H9 (cell line): ENCODE measurements at regions not wholly inside any gene's neighbourhood (a gene's known extent, or its start where the extent isn't known, plus 50 kb on each side); places are given as distances from the start of the nearest gene placed in this dataset.

ENCODE experiments used
- DNase-seq: peaks from one replicate; pipeline ENCODE4 v3.0.0-alpha.2; 2017
- H2AFZ ChIP-seq: one replicate; pipeline ENCODE4 v1.6.1; 2013; ENCODE audit warnings: mild to moderate bottlenecking, low read length, control low read depth, moderate library complexity
- H2AK5ac ChIP-seq: 2 replicates; pipeline ENCODE4 v1.6.1; 2013; ENCODE audit warnings: low read length, control low read depth, mixed read lengths; ENCODE audit not compliant: insufficient read length
- H2BK120ac ChIP-seq: one replicate; pipeline ENCODE4 v1.6.1; 2013; ENCODE audit warnings: low read depth, mild to moderate bottlenecking, low read length, control low read depth, inconsistent platforms; ENCODE audit not compliant: poor library complexity, severe bottlenecking
- H2BK12ac ChIP-seq: 2 replicates; pipeline ENCODE4 v1.6.1; 2013; ENCODE audit warnings: low read length, control low read depth, mixed read lengths, low read depth; ENCODE audit not compliant: insufficient read length
- H2BK15ac ChIP-seq: 2 replicates; pipeline ENCODE4 v1.6.1; 2013; ENCODE audit warnings: low read depth, low read length, control low read depth
- H2BK20ac ChIP-seq: one replicate; pipeline ENCODE4 v1.6.1; 2013; ENCODE audit warnings: low read depth, mild to moderate bottlenecking, low read length, control low read depth, inconsistent platforms; ENCODE audit not compliant: poor library complexity, severe bottlenecking
- H2BK5ac ChIP-seq: 2 replicates; pipeline ENCODE4 v1.6.1; 2013; ENCODE audit warnings: low read length, control low read depth, mixed read lengths; ENCODE audit not compliant: insufficient read length
- H3K14ac ChIP-seq: 2 replicates; pipeline ENCODE4 v1.6.1; 2013; ENCODE audit warnings: low read length, control low read depth; ENCODE audit not compliant: insufficient read depth
- H3K18ac ChIP-seq: 2 replicates; pipeline ENCODE4 v1.6.1; 2013; ENCODE audit warnings: low read depth, mild to moderate bottlenecking, mixed read lengths, low read length, control low read depth; ENCODE audit not compliant: insufficient read length
- H3K23ac ChIP-seq: 2 replicates; pipeline ENCODE4 v1.6.1; 2013; ENCODE audit warnings: low read length, control low read depth, mixed read lengths, low read depth; ENCODE audit not compliant: insufficient read length
- H3K23me2 ChIP-seq: 2 replicates; pipeline ENCODE4 v1.6.1; 2013; ENCODE audit warnings: low read depth, mild to moderate bottlenecking, mixed read lengths, low read length, control low read depth; ENCODE audit not compliant: insufficient read length, poor library complexity, severe bottlenecking
- H3K27ac ChIP-seq: 2 replicates; pipeline ENCODE4 v1.5.1; 2013; ENCODE audit warnings: low read length, control low read depth, mixed read lengths, low read depth; ENCODE audit not compliant: insufficient read length
- H3K27me3 ChIP-seq: 2 replicates; pipeline ENCODE4 v1.6.1; 2013; ENCODE audit warnings: low read length, control low read depth, inconsistent platforms; ENCODE audit not compliant: insufficient read depth
- H3K4ac ChIP-seq: 2 replicates; pipeline ENCODE4 v1.6.1; 2013; ENCODE audit warnings: low read depth, mild to moderate bottlenecking, control low read depth, inconsistent platforms, low read length, moderate library complexity
- H3K4me1 ChIP-seq: 2 replicates; pipeline ENCODE4 v1.6.1; 2013; ENCODE audit warnings: low read length, control low read depth, inconsistent platforms; ENCODE audit not compliant: insufficient read depth
- H3K4me2 ChIP-seq: 2 replicates; pipeline ENCODE4 v1.6.1; 2013; ENCODE audit warnings: low read length, control low read depth, mixed read lengths; ENCODE audit not compliant: insufficient read length, insufficient read depth
- H3K56ac ChIP-seq: 2 replicates; pipeline ENCODE4 v1.6.1; 2013; ENCODE audit warnings: low read depth, mild to moderate bottlenecking, mixed read lengths, low read length, control low read depth; ENCODE audit not compliant: insufficient read length
- H3K79me1 ChIP-seq: 2 replicates; pipeline ENCODE4 v1.6.1; 2013; ENCODE audit warnings: low read depth, mild to moderate bottlenecking, moderate library complexity, low read length, control low read depth, inconsistent platforms; ENCODE audit not compliant: insufficient read depth, poor library complexity, severe bottlenecking
- H3K79me2 ChIP-seq: 2 replicates; pipeline ENCODE4 v1.6.1; 2013; ENCODE audit warnings: low read length, control low read depth, inconsistent platforms; ENCODE audit not compliant: insufficient read depth
- H3K9ac ChIP-seq: 2 replicates; pipeline ENCODE4 v1.6.1; 2013; ENCODE audit warnings: low read length, control low read depth, mixed read lengths; ENCODE audit not compliant: insufficient read length; ENCODE audit errors: extremely low read depth
- H3K9me3 ChIP-seq: one replicate; pipeline ENCODE4 v1.6.1; 2013; ENCODE audit warnings: low read depth, low read length, inconsistent platforms; ENCODE audit not compliant: control insufficient read depth
- H3T11ph ChIP-seq: one replicate; pipeline ENCODE4 v1.6.1; 2013; ENCODE audit warnings: mild to moderate bottlenecking, low read length, control low read depth, inconsistent platforms
- H4K20me1 ChIP-seq: one replicate; pipeline ENCODE4 v1.6.1; 2013; ENCODE audit not compliant: control insufficient read depth, insufficient read length, insufficient read depth
- H4K5ac ChIP-seq: 2 replicates; pipeline ENCODE4 v1.6.1; 2013; ENCODE audit warnings: low read depth, mild to moderate bottlenecking, mixed read lengths, low read length, control low read depth; ENCODE audit not compliant: insufficient read length
- H4K8ac ChIP-seq: replicated peaks from 2 replicates; pipeline ENCODE4 v1.6.1; 2013; ENCODE audit warnings: low read length, control low read depth, mixed read lengths, low read depth; ENCODE audit not compliant: insufficient read length
- H4K91ac ChIP-seq: 2 replicates; pipeline ENCODE4 v1.6.1; 2013; ENCODE audit warnings: low read depth, mild to moderate bottlenecking, moderate library complexity, mixed read lengths, low read length, control low read depth; ENCODE audit not compliant: insufficient read length
- H3K27ac Mint-ChIP-seq, 3 experiments: 2 replicates in 2 of 3; 3 replicates in 1 of 3; pipeline ENCODE4 v1.8.0; 2020 to 2021; ENCODE audit warnings: mixed read lengths in 3 of 3, mild to moderate bottlenecking in 1 of 3, moderate library complexity in 1 of 3
- H3K27me3 Mint-ChIP-seq: 2 replicates; pipeline ENCODE4 v1.8.0; 2021; ENCODE audit warnings: low read depth, mild to moderate bottlenecking, moderate library complexity, mixed read lengths
- H3K36me3 Mint-ChIP-seq, 3 experiments: 2 replicates in 2 of 3; 3 replicates in 1 of 3; pipeline ENCODE4 v1.8.0; 2020 to 2021; ENCODE audit warnings: low read depth in 3 of 3, mixed read lengths in 3 of 3; ENCODE audit not compliant: insufficient read depth in 1 of 3
- H3K4me1 Mint-ChIP-seq, 2 experiments: 2 replicates each; pipeline ENCODE4 v1.8.0; 2020; ENCODE audit warnings: mixed read lengths in 2 of 2
- H3K4me3 Mint-ChIP-seq, 2 experiments: 2 replicates in 1 of 2; 3 replicates in 1 of 2; pipeline ENCODE4 v1.8.0; 2020 to 2021; ENCODE audit warnings: mild to moderate bottlenecking in 2 of 2, mixed read lengths in 2 of 2, moderate library complexity in 1 of 2
- H3K9me3 Mint-ChIP-seq, 2 experiments: 2 replicates in 1 of 2; 3 replicates in 1 of 2; pipeline ENCODE4 v1.8.0; 2020; ENCODE audit warnings: mild to moderate bottlenecking in 2 of 2, mixed read lengths in 2 of 2, moderate library complexity in 1 of 2
- CTCF ChIP-seq: fragments of 200-600 bp; sonication (generic); conservative IDR thresholded peaks from 3 replicates; pipeline ENCODE4 v1.8.0; 2021; ENCODE audit warnings: antibody characterized with exemption, mild to moderate bottlenecking
- WGBS: extraction: QIAGEN DNeasy Blood & Tissue Kit; methylation state at CpG from one replicate; pipeline ENCODE4 v1.1.7; 2013; ENCODE audit warnings: missing lambda C conversion rate, low lambda C conversion rate, mixed read lengths; ENCODE audit not compliant: insufficient read length; ENCODE audit errors: extremely low coverage; 5-methylcytosine and 5-hydroxymethylcytosine counted together

DNA sequence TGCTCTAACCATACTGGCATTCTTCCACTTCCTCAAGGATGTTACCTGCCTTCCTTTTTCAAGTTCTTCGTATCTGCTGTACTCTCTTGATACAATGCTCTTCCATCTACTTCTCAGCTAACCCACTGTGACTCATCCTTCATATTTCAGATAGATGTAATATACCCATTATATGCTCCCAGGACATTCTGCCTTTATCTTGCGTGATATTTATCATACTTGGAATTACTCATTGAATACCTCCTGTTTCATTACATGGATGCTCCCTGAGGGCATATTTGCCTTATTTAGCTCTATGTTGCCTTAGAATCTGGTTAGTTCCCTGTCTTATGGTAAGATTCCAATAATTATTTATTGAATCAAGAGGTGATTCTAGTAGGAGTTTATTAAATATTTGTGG is 706.4 kb downstream of the SORCS3 start:
- no peak overlapping the region for H2BK20ac ChIP-seq

More for the DNA sequence above, 706.4 kb downstream of the SORCS3 start:
- Mint-ChIP-seq H3K9me3 (no peaks in the 10 kb centered on the region), H3K36me3 (no peaks in the 10 kb centered on the region), H3K27me3 (no peaks in the 10 kb centered on the region), H3K4me1 (0 out of 4 replicates have a peak, but pooled peaks cover 0 to 9% of the 10 kb centered on the region in 2 experiments), H3K4me3 (no peak overlapping the region), H3K27ac (no peak overlapping the region)
- DNase-seq = no peak
- no peak overlapping the region for H4K91ac ChIP-seq
- no peak overlapping the region for H4K5ac ChIP-seq
- TF ChIP-seq CTCF = no peak
- no CpG with 5 or more reads among the region's 2 CpGs for WGBS
- H3K9ac ChIP-seq = no peak overlapping the region
- no peak overlapping the region for H3K4me2 ChIP-seq
- H3K4me1 ChIP-seq = no peaks in the 10 kb centered on the region; the same call in 1 of the 2 replicates
- H3K18ac ChIP-seq = no peak overlapping the region
- no peaks in the 10 kb centered on the region for H3K79me2 ChIP-seq
- H2BK12ac ChIP-seq = no peak overlapping the region
- H2BK5ac ChIP-seq = no peak overlapping the region
- no peaks in the 10 kb centered on the region for H3K9me3 ChIP-seq
- H2BK120ac ChIP-seq = no peak overlapping the region
- H3K56ac ChIP-seq = no peak overlapping the region
- H3K23me2 ChIP-seq = no peaks in the 10 kb centered on the region
- no peak overlapping the region for H3K4ac ChIP-seq
- no peak overlapping the region for H2AFZ ChIP-seq
- no peak overlapping the region for H2AK5ac ChIP-seq
- H4K8ac ChIP-seq = no peak overlapping the region
- H3K27me3 ChIP-seq = no peaks in the 10 kb centered on the region
- H3K23ac ChIP-seq = no peak overlapping the region
- no peak overlapping the region for H3K14ac ChIP-seq
- no peak overlapping the region for H3K27ac ChIP-seq
- H3K79me1 ChIP-seq = no peaks in the 10 kb centered on the region
- no peak overlapping the region for H2BK15ac ChIP-seq
- no peak overlapping the region for H3T11ph ChIP-seq
- H4K20me1 ChIP-seq = no peaks in the 10 kb centered on the region
